ENCODE measurements at regions not wholly inside any gene's neighbourhood (a gene's known extent, or its start where the extent isn't known, plus 50 kb on each side); places are given as distances from the start of the nearest gene placed in this dataset.

GRCh38 chr6:3946778-3947177 is 97.6 kb downstream of the FAM50B start:
- H3K27ac ChIP-seq (ENCODE audit: low read length), result no peak overlapping the region
- no peaks in the 10 kb centered on the region for H3K36me3 ChIP-seq (ENCODE audit: control insufficient read depth, insufficient read depth, low read length)
- no peaks in the 10 kb centered on the region for H3K4me1 ChIP-seq (ENCODE audit: control insufficient read depth, insufficient read depth, low read length)
- BruUV-seq (replicated peaks), result no TSS peak
- TF ChIP-seq POLR2AphosphoS5 (IDR thresholded peaks at IDR 0.05; ENCODE audit: low read depth, low read length) (no peak), REST (IDR thresholded peaks at IDR 0.05; ENCODE audit: insufficient read depth in 1 of 2, low read depth in 2 of 2, low read length in 1 of 2) (no peak), TCF7L2 (IDR thresholded peaks at IDR 0.05; ENCODE audit: low read depth, low read length) (no peak), CTCF (IDR thresholded peaks at IDR 0.05) (no peak)
- DNase-seq (ENCODE audit: low read depth, low spot score), result no peak
- CTCF ChIA-PET, result no interaction called here
- H3K27me3 ChIP-seq (ENCODE audit: control insufficient read depth, insufficient read depth, low read length), result peaks cover 7% of the 10 kb centered on the region; the same call in 1 of the 2 replicates
- POLR2A ChIA-PET, result no interaction called here
- intact Hi-C loops (cut with micrococcal nuclease; ENCODE audit: unreplicated experiment), result no loop called here
- H3K4me3 ChIP-seq (ENCODE audit: low read depth in 2 of 2, low read length in 2 of 2), result no peak overlapping the region
- in situ Hi-C loops (cut with HindIII; ENCODE audit: low pct_unique_long_range_greater_than_20kb, low sequenced_read_pairs), result no loop called here
- no peak for ATAC-seq
- no peaks in the 10 kb centered on the region for H3K9me3 ChIP-seq (ENCODE audit: control insufficient read depth, insufficient read depth, low read depth, low read length)

GRCh38 chr6:3948866-3949265 is 99.7 kb downstream of the FAM50B start:
- BruUV-seq (replicated peaks), result no TSS peak
- H3K27me3 ChIP-seq (ENCODE audit: control insufficient read depth, insufficient read depth, low read length), result peaks cover 7% of the 10 kb centered on the region; the same call in 1 of the 2 replicates
- H3K4me1 ChIP-seq (ENCODE audit: control insufficient read depth, insufficient read depth, low read length), result no peaks in the 10 kb centered on the region
- no peaks in the 10 kb centered on the region for H3K36me3 ChIP-seq (ENCODE audit: control insufficient read depth, insufficient read depth, low read length)
- no peak overlapping the region for H3K27ac ChIP-seq (ENCODE audit: low read length)
- in situ Hi-C loops (cut with HindIII; ENCODE audit: low pct_unique_long_range_greater_than_20kb, low sequenced_read_pairs) (no loop called here), intact Hi-C loops (cut with micrococcal nuclease; ENCODE audit: unreplicated experiment) (no loop called here)
- no peak for DNase-seq (ENCODE audit: low read depth, low spot score)
- POLR2A ChIA-PET, result no interaction called here
- no peak for ATAC-seq
- CTCF ChIA-PET, result no interaction called here
- TF ChIP-seq REST (IDR thresholded peaks at IDR 0.05; ENCODE audit: insufficient read depth in 1 of 2, low read depth in 2 of 2, low read length in 1 of 2), result no peak
- TF ChIP-seq SIN3A (IDR thresholded peaks at IDR 0.05; ENCODE audit: borderline replicate concordance, insufficient read depth, low read depth, low read length), result no peak
- TF ChIP-seq CTCF (IDR thresholded peaks at IDR 0.05), result no peak
- no peak for TF ChIP-seq POLR2AphosphoS5 (IDR thresholded peaks at IDR 0.05; ENCODE audit: low read depth, low read length)
- no peak for TF ChIP-seq TCF7L2 (IDR thresholded peaks at IDR 0.05; ENCODE audit: low read depth, low read length)
- no peaks in the 10 kb centered on the region for H3K9me3 ChIP-seq (ENCODE audit: control insufficient read depth, insufficient read depth, low read depth, low read length)
- H3K4me3 ChIP-seq (ENCODE audit: low read depth in 2 of 2, low read length in 2 of 2), result no peak overlapping the region

All from Panc1 (cell line).